ENCODE measurements at regions not wholly inside any gene's neighbourhood (a gene's known extent, or its start where the extent isn't known, plus 50 kb on each side); places are given as distances from the start of the nearest gene placed in this dataset.

DNA sequence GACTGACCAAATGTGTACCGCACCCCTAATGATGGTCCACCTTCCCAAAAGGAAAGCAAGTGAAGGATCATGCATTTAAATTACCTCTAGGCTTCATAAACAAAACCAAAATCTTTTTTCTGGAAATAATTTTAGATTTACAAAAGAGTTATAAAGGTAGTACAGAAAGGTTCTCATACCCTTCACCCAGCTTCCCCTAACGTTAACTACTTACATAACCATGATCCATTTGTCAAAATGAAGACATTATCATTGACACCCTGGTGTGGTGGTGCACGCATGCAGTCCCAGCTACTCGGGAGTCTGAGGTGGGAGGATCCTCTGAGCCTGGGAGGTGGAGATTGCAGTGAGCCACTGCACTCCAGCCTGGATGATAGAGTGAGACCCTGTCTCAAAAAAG, 75.1 kb upstream of the TCF7L2 start:
- Histone ChIP-seq H3K4me1 (peaks cover 12% of the 10 kb centered on the region; the same call in 1 of the 2 replicates), H3K27me3 (replicated peaks; ENCODE audit: control insufficient read depth, insufficient read depth, low read length) (no peaks in the 10 kb centered on the region), H3K36me3 (ENCODE audit: control insufficient read depth, insufficient read depth, low read length) (no peaks in the 10 kb centered on the region), H3K4me3 (ENCODE audit: low read depth, low read length) (no peak overlapping the region), H3K9me3 (peaks cover 10% of the 10 kb centered on the region)
- BruUV-seq (replicated peaks) = no TSS peak
- Mint-ChIP-seq H3K36me3 (ENCODE audit: insufficient read depth, unreplicated experiment) (no peaks in the 10 kb centered on the region), H3K27me3 (ENCODE audit: insufficient read depth, unreplicated experiment) (no peaks in the 10 kb centered on the region), H3K9me3 (ENCODE audit: unreplicated experiment) (peaks cover 10% of the 10 kb centered on the region), H3K27ac (ENCODE audit: unreplicated experiment) (no peak overlapping the region), H3K4me1 (ENCODE audit: low read depth, unreplicated experiment) (peaks cover 6% of the 10 kb centered on the region), H3K4me3 (ENCODE audit: unreplicated experiment) (no peak overlapping the region)
- ChIA-PET CTCF (no interaction called here), POLR2A (interaction anchor here (0.5 kb wide), 1 partner anchor 199 kb away, joined by 5 read pairs; no protein-coding TSS in a partner anchor)
- no peak for DNase-seq
- TF ChIP-seq, protein P1, sequence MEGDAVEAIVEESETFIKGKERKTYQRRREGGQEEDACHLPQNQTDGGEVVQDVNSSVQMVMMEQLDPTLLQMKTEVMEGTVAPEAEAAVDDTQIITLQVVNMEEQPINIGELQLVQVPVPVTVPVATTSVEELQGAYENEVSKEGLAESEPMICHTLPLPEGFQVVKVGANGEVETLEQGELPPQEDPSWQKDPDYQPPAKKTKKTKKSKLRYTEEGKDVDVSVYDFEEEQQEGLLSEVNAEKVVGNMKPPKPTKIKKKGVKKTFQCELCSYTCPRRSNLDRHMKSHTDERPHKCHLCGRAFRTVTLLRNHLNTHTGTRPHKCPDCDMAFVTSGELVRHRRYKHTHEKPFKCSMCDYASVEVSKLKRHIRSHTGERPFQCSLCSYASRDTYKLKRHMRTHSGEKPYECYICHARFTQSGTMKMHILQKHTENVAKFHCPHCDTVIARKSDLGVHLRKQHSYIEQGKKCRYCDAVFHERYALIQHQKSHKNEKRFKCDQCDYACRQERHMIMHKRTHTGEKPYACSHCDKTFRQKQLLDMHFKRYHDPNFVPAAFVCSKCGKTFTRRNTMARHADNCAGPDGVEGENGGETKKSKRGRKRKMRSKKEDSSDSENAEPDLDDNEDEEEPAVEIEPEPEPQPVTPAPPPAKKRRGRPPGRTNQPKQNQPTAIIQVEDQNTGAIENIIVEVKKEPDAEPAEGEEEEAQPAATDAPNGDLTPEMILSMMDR (IDR thresholded peaks at IDR 0.05; ENCODE audit: insufficient read depth in 1 of 2, low read depth in 1 of 2, low read length in 1 of 2, severe bottlenecking in 1 of 2, unreplicated experiment in 1 of 2) = no peak
- intact Hi-C loops (cut with micrococcal nuclease; ENCODE audit: unreplicated experiment) = no loop called here

DNA sequence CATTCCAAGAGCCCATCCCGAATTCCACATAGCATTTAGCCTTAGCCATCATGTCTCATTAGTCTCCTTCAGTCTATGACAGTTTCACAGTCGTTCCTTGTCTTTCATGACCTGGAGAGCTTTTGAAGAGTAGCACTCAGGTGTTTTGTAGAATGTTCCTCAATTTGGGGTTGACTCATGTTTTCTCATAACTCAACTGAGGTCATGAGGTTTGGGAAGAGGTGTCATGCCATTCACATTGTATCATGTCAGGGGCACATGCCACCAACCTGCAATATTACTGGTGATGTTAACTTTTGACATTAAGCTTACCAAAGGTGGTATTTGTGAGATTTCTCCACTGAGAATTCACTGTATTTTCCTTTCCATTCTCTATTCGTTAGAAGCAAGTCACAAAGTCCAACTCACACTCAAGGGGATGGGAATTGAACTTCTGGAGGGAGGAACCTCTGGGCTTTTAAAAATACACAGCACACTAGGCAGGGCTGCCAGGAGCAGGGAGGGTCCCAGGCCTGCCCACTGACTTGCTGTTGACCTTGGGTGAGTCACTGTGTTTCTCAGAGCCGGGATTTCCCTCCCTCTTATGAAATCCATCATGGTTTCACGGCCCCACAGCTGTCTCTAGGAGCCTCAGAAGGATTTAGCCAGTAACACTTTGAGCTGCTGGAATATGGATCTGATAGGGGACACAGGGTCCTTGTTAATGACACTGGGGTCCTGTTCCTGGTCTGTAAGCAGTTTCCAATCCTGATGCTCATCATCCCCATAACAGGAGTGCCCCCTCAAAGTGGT, 74.4 kb upstream of the TCF7L2 start:
- POLR2A ChIA-PET = no interaction called here
- Histone ChIP-seq H3K4me3 (ENCODE audit: low read depth, low read length) (no peak overlapping the region), H3K27me3 (replicated peaks; ENCODE audit: control insufficient read depth, insufficient read depth, low read length) (no peaks in the 10 kb centered on the region), H3K4me1 (peaks cover 12% of the 10 kb centered on the region; the same call in 1 of the 2 replicates), H3K9me3 (peaks cover 10% of the 10 kb centered on the region), H3K36me3 (ENCODE audit: control insufficient read depth, insufficient read depth, low read length) (no peaks in the 10 kb centered on the region)
- Mint-ChIP-seq H3K27me3 (ENCODE audit: insufficient read depth, unreplicated experiment) (no peaks in the 10 kb centered on the region), H3K27ac (ENCODE audit: unreplicated experiment) (no peak overlapping the region), H3K4me3 (ENCODE audit: unreplicated experiment) (no peak overlapping the region), H3K36me3 (ENCODE audit: insufficient read depth, unreplicated experiment) (no peaks in the 10 kb centered on the region), H3K4me1 (ENCODE audit: low read depth, unreplicated experiment) (peaks cover 8% of the 10 kb centered on the region), H3K9me3 (ENCODE audit: unreplicated experiment) (peaks cover 10% of the 10 kb centered on the region)
- DNase-seq = peak in 1 of 2 experiments; percentile 9
- TF ChIP-seq, protein P1 (IDR thresholded peaks at IDR 0.05; ENCODE audit: insufficient read depth in 1 of 2, low read depth in 1 of 2, low read length in 1 of 2, severe bottlenecking in 1 of 2, unreplicated experiment in 1 of 2) = no peak
- CTCF ChIA-PET = no interaction called here
- no TSS peak for BruUV-seq (replicated peaks)
- intact Hi-C loops (cut with micrococcal nuclease; ENCODE audit: unreplicated experiment) = no loop called here

DNA sequence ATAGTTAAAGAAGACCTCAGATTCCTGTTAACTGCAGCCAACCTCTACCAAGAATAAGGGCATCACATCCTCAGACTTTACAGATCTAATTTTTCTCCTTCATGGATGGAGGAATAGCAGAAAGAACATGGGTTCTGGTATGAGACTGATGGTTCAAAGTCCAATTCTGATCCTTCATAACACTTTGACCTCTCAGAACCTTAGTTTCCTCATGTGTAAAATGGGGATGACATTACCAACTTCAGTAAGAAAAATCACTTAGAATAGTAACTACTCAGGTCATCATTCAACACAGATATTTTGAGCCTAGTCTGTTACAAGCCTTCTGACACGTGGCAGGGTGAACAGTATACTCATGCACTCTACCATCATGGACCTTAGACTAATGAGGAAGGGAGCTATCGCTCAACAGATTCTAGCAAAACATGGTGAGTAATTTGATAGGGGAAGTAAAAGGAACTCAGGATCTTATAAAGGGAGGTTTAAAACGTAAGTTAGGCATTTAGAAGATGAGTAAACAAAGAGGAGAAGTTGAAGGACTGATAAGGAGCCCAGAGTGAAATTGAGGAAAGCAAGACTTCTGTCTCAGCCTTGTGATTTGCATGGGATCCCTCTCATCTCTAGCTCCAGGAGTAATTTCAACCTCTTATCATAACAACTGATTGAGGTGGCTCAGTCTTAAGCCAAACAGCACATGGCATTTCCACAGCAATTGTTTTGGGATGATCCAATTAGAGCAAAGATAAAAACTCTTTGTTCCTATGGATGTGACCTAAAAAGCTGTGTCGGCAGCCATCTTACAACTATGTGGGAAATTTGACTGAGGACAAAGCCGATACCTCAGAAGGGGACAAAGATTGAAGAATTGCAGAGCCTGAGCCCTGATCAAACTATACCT, 69.2 kb upstream of the TCF7L2 start:
- H3K27me3 Mint-ChIP-seq (ENCODE audit: insufficient read depth, unreplicated experiment) = no peaks in the 10 kb centered on the region
- BruUV-seq (replicated peaks) = no TSS peak

More for the DNA sequence above, 69.2 kb upstream of the TCF7L2 start:
- ChIA-PET POLR2A (interaction anchor here (0.6 kb wide), 1 partner anchor 55 kb away, joined by 14 read pairs; no protein-coding TSS in a partner anchor), CTCF (no interaction called here)
- H3K4me1 ChIP-seq = peaks cover 14% of the 10 kb centered on the region; the same call in 1 of the 2 replicates
- H3K9me3 ChIP-seq = no peaks in the 10 kb centered on the region; the same call in 1 of the 2 replicates
- H3K9me3 Mint-ChIP-seq (ENCODE audit: unreplicated experiment) = no peaks in the 10 kb centered on the region
- H3K36me3 Mint-ChIP-seq (ENCODE audit: insufficient read depth, unreplicated experiment) = no peaks in the 10 kb centered on the region
- no peak for DNase-seq
- no peaks in the 10 kb centered on the region for H3K27me3 ChIP-seq (replicated peaks; ENCODE audit: control insufficient read depth, insufficient read depth, low read length)
- H3K4me1 Mint-ChIP-seq (ENCODE audit: low read depth, unreplicated experiment) = peaks cover 13% of the 10 kb centered on the region
- no peak overlapping the region for H3K27ac Mint-ChIP-seq (ENCODE audit: unreplicated experiment)
- TF ChIP-seq, protein P1 (IDR thresholded peaks at IDR 0.05; ENCODE audit: insufficient read depth in 1 of 2, low read depth in 1 of 2, low read length in 1 of 2, severe bottlenecking in 1 of 2, unreplicated experiment in 1 of 2) = no peak
- H3K36me3 ChIP-seq (ENCODE audit: control insufficient read depth, insufficient read depth, low read length) = no peaks in the 10 kb centered on the region
- no peak overlapping the region for H3K4me3 Mint-ChIP-seq (ENCODE audit: unreplicated experiment)
- H3K4me3 ChIP-seq (ENCODE audit: low read depth, low read length) = no peak overlapping the region
- intact Hi-C loops (cut with micrococcal nuclease; ENCODE audit: unreplicated experiment) = no loop called here

Data from Caco-2 (cell line).